ENCODE measurements at regions not wholly inside any gene's neighbourhood (a gene's known extent, or its start where the extent isn't known, plus 50 kb on each side); places are given as distances from the start of the nearest gene placed in this dataset. TPM values are rescaled to one million over a fixed set of nuclear protein-coding genes. Genes with fewer than 3 reads are reported as not detected.

DNA sequence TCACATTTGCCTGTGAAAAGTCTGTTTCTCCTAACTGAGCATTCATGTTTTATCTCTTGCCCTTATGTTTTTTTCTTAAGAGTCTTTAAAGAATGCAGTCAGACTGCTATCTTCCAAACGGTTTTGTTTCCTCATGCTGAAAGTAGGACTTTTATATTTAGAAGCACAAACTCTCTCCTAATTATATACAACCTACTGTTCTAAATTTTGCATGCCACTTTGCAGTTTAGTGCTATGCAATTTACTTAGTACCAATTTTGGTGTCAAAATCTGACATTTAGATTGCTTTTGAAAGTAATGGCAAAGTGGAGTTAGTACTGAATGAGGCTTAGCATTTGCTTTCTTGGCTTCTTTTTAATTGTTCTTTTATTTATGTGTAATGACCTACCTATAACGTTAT is 55.1 kb upstream of the PCDH20 start (continued):
- TF ChIP-seq, protein P1, sequence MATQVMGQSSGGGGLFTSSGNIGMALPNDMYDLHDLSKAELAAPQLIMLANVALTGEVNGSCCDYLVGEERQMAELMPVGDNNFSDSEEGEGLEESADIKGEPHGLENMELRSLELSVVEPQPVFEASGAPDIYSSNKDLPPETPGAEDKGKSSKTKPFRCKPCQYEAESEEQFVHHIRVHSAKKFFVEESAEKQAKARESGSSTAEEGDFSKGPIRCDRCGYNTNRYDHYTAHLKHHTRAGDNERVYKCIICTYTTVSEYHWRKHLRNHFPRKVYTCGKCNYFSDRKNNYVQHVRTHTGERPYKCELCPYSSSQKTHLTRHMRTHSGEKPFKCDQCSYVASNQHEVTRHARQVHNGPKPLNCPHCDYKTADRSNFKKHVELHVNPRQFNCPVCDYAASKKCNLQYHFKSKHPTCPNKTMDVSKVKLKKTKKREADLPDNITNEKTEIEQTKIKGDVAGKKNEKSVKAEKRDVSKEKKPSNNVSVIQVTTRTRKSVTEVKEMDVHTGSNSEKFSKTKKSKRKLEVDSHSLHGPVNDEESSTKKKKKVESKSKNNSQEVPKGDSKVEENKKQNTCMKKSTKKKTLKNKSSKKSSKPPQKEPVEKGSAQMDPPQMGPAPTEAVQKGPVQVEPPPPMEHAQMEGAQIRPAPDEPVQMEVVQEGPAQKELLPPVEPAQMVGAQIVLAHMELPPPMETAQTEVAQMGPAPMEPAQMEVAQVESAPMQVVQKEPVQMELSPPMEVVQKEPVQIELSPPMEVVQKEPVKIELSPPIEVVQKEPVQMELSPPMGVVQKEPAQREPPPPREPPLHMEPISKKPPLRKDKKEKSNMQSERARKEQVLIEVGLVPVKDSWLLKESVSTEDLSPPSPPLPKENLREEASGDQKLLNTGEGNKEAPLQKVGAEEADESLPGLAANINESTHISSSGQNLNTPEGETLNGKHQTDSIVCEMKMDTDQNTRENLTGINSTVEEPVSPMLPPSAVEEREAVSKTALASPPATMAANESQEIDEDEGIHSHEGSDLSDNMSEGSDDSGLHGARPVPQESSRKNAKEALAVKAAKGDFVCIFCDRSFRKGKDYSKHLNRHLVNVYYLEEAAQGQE (IDR thresholded peaks at IDR 0.05; ENCODE audit: unreplicated experiment), result no peak
- no peak for TF ChIP-seq CREB1 (CRISPR knock-in tag; IDR thresholded peaks at IDR 0.05; ENCODE audit: low read depth)

DNA sequence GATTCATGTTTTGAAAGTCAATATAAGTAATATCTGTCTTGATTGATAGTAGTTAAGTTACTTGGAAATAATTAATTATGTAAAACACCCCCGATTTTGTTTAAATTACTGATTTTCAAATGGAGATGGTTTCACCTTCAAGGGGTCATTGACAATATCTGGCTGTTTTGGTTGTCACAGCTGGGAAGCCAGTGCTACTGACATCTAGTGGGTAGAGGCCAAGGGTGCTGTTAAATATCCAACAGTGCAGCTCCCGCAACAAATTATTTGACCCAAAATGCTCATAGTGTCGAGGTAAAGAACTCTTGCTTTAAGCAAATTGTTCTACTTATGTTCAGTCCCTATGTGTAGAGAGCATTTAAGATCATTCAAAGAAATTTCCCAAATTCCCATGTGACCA is 50.6 kb upstream of the PCDH20 start:
- Histone ChIP-seq H4K20me1 (replicated peaks; ENCODE audit: insufficient read depth) (no peaks in the 10 kb centered on the region), H2AFZ (no peak overlapping the region), H3K36me3 (ENCODE audit: insufficient read depth) (no peaks in the 10 kb centered on the region), H3K4me3 (no peak overlapping the region), H3K27ac (ENCODE audit: low read depth) (no peak overlapping the region), H3K79me2 (replicated peaks; ENCODE audit: insufficient read depth) (no peaks in the 10 kb centered on the region), H3K27me3 (ENCODE audit: insufficient read depth) (no peaks in the 10 kb centered on the region), H3K9me2 (ENCODE audit: insufficient read depth) (no peaks in the 10 kb centered on the region), H3K4me2 (no peak overlapping the region), H3F3A (replicated peaks; ENCODE audit: low read depth) (no peaks in the 10 kb centered on the region), H3K4me1 (ENCODE audit: insufficient read depth) (no peaks in the 10 kb centered on the region)
- TF ChIP-seq POLR2AphosphoS5 (IDR thresholded peaks at IDR 0.05; ENCODE audit: low read depth) (no peak), JUNB (IDR thresholded peaks at IDR 0.05; ENCODE audit: unreplicated experiment) (peak; percentile 47)
- TF ChIP-seq, protein P2, sequence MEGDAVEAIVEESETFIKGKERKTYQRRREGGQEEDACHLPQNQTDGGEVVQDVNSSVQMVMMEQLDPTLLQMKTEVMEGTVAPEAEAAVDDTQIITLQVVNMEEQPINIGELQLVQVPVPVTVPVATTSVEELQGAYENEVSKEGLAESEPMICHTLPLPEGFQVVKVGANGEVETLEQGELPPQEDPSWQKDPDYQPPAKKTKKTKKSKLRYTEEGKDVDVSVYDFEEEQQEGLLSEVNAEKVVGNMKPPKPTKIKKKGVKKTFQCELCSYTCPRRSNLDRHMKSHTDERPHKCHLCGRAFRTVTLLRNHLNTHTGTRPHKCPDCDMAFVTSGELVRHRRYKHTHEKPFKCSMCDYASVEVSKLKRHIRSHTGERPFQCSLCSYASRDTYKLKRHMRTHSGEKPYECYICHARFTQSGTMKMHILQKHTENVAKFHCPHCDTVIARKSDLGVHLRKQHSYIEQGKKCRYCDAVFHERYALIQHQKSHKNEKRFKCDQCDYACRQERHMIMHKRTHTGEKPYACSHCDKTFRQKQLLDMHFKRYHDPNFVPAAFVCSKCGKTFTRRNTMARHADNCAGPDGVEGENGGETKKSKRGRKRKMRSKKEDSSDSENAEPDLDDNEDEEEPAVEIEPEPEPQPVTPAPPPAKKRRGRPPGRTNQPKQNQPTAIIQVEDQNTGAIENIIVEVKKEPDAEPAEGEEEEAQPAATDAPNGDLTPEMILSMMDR (conservative IDR thresholded peaks at IDR 0.05; ENCODE audit: low read depth in 2 of 2), result peak; percentile 69 to 73
- DNase-seq (ENCODE audit: low spot score) (peak; percentile 57), ATAC-seq (peak; percentile 74)
- H3K27ac Mint-ChIP-seq, result no peak overlapping the region
- no peaks in the 10 kb centered on the region for H3K36me3 Mint-ChIP-seq (ENCODE audit: low read depth)
- H3K9me3 Mint-ChIP-seq, result no peaks in the 10 kb centered on the region
- no peaks in the 10 kb centered on the region for H3K27me3 Mint-ChIP-seq (ENCODE audit: insufficient read depth, low read depth, poor library complexity)
- H3K4me3 Mint-ChIP-seq, result no peak overlapping the region
- no peaks in the 10 kb centered on the region for H3K4me1 Mint-ChIP-seq

MicroRNAs encoded in the stretch of these regions (microRNA counts, 767-probe panel; counts per million panel counts)
- microRNA hsa-miR-548x-3p, result not detected

Small RNAs in the stretch of these regions (microRNA-seq; reads per million reads assigned to microRNA genes)
- not detected for gene MIR4704
- gene MIR548X2, result not detected

Small RNAs in the stretch of these regions (small RNA-seq; reads per million reads assigned to genes)
- not detected for gene AL353765.1 (ENCODE audit: low replicate concordance)
- gene AL356102.1 (ENCODE audit: low replicate concordance), result not detected
- gene MIR4704 (ENCODE audit: low replicate concordance), result not detected
- gene MIR548X2 (ENCODE audit: low replicate concordance), result not detected
- gene RNU6-81P (ENCODE audit: low replicate concordance), result not detected

Measured in GM23338 (cell line).